Endothelial cell of umbilical vein (primary cell): ENCODE measurements at regions not wholly inside any gene's neighbourhood (a gene's known extent, or its start where the extent isn't known, plus 50 kb on each side); places are given as distances from the start of the nearest gene placed in this dataset.

ENCODE experiments used
- BruUV-seq: library from RNA; stranded (reverse); fragments of 400-500 nt; replicated peaks from 2 replicates; lab custom pipeline; 2021; lab: Mats Ljungman, UMichigan
- CTCF ChIA-PET: fragments of 300-600, 350-600 bp; sonication (Branson Sonifier 250); formaldehyde crosslinking; loops from one replicate; lab custom pipeline; 2021; ENCODE audit warnings: antibody characterized with exemption, inconsistent platforms; lab: Charles Lee
- POLR2A ChIA-PET: fragments of 300-600, 350-600 bp; sonication (Branson Sonifier 250); formaldehyde crosslinking; loops from one replicate; lab custom pipeline; 2021; ENCODE audit warnings: antibody characterized with exemption, inconsistent platforms; lab: Charles Lee
- DNase-seq: peaks from one replicate; pipeline ENCODE4 v3.0.0-alpha.2; 2011; ENCODE audit warnings: low read depth, low spot score
- FAIRE-seq: peaks from 2 replicates; lab custom pipeline; 2011; peaks lifted over from hg19 to GRCh38; lab: Jason Lieb, UNC
- H2AFZ ChIP-seq: 2 replicates; pipeline ENCODE4 v1.6.0; 2012; ENCODE audit warnings: low read depth, low read length, control low read depth, inconsistent platforms
- H3K27ac ChIP-seq: 2 replicates; pipeline ENCODE4 v1.5.1; 2011; ENCODE audit warnings: low read depth, mild to moderate bottlenecking, control low read depth, low read length, moderate library complexity; ENCODE audit not compliant: insufficient read depth
- H3K27me3 ChIP-seq, 2 experiments: 2 replicates each; pipeline versions ENCODE4 v1.6.0 to v1.6.1; 2011; ENCODE audit warnings: low read length in 2 of 2, mixed read lengths in 1 of 2; ENCODE audit not compliant: control insufficient read depth in 2 of 2, insufficient read depth in 2 of 2
- H3K36me3 ChIP-seq, 2 experiments: 2 replicates in 1 of 2; 3 replicates in 1 of 2; pipeline ENCODE4 v1.5.1; 2011; ENCODE audit warnings: low read length in 2 of 2, mild to moderate bottlenecking in 1 of 2, moderate library complexity in 1 of 2; ENCODE audit not compliant: control insufficient read depth in 2 of 2, insufficient read depth in 2 of 2; ENCODE audit errors: extremely low read depth in 1 of 2
- H3K4me1 ChIP-seq: 3 replicates; pipeline ENCODE4 v1.5.1; 2011; ENCODE audit warnings: mild to moderate bottlenecking, low read length; ENCODE audit not compliant: control insufficient read depth, insufficient read depth; ENCODE audit errors: extremely low read depth
- H3K4me2 ChIP-seq: 2 replicates; pipeline ENCODE4 v1.6.1; 2011; ENCODE audit warnings: low read length, control low read depth, mixed read lengths; ENCODE audit not compliant: insufficient read depth
- H3K4me3 ChIP-seq, 3 experiments: fragments of 200-600 bp in 1 of 3; sonication (generic), shearing (Covaris generic) in 1 of 3; replicated peaks in 1 of 3; 2 replicates each; pipeline ENCODE4 v1.5.1; 2011 to 2016; ENCODE audit warnings: control low read depth in 3 of 3, low read length in 3 of 3, mild to moderate bottlenecking in 2 of 3, inconsistent platforms in 1 of 3, low read depth in 1 of 3, moderate library complexity in 1 of 3; ENCODE audit not compliant: insufficient read depth in 1 of 3
- H3K79me2 ChIP-seq: 2 replicates; pipeline ENCODE4 v1.6.0; 2012; ENCODE audit warnings: low read length, inconsistent platforms; ENCODE audit not compliant: control insufficient read depth, insufficient read depth
- H3K9ac ChIP-seq: replicated peaks from 2 replicates; pipeline ENCODE3; 2011; ENCODE audit warnings: low read length, control low read depth; ENCODE audit not compliant: insufficient read depth; ENCODE audit errors: extremely low read depth
- H3K9me1 ChIP-seq: replicated peaks from 3 replicates; pipeline ENCODE4 v1.6.0; 2011; ENCODE audit warnings: mild to moderate bottlenecking, low read length; ENCODE audit not compliant: control insufficient read depth, insufficient read depth; ENCODE audit errors: extremely low read depth
- H3K9me3 ChIP-seq: replicated peaks from 2 replicates; pipeline ENCODE4 v1.5.1; 2012; ENCODE audit warnings: low read length, inconsistent platforms; ENCODE audit not compliant: control insufficient read depth, insufficient read depth
- H4K20me1 ChIP-seq: replicated peaks from 2 replicates; pipeline ENCODE3; 2011; ENCODE audit warnings: mild to moderate bottlenecking, low read length; ENCODE audit not compliant: control insufficient read depth, insufficient read depth; ENCODE audit errors: extremely low read depth
- CTCF ChIP-seq, 2 donors: IDR thresholded peaks; 1 replicate in 1 of 2; 2 replicates in 1 of 2; pipeline ENCODE4 v1.5.1; 2011; ENCODE audit warnings: low read length in 2 of 2, mild to moderate bottlenecking in 2 of 2, moderate library complexity in 2 of 2, control low read depth in 1 of 2, inconsistent platforms in 1 of 2, low read depth in 1 of 2; ENCODE audit not compliant: insufficient read depth in 1 of 2; ENCODE audit errors: extremely low read depth in 1 of 2
- EZH2 ChIP-seq: IDR thresholded peaks from 2 replicates; pipeline ENCODE4 v1.6.1; 2012; ENCODE audit warnings: borderline replicate concordance, low read depth, mild to moderate bottlenecking, moderate library complexity, low read length, inconsistent platforms; ENCODE audit not compliant: severe bottlenecking
- FOS ChIP-seq: IDR thresholded peaks from 2 replicates; pipeline ENCODE4 v1.6.1; 2011; ENCODE audit warnings: mild to moderate bottlenecking, low read length, moderate library complexity, borderline replicate concordance; ENCODE audit not compliant: insufficient read depth
- JUN ChIP-seq: IDR thresholded peaks from 2 replicates; pipeline ENCODE4 v1.6.1; 2011; ENCODE audit warnings: borderline replicate concordance, low read depth; ENCODE audit not compliant: insufficient read length, insufficient read depth
- MAX ChIP-seq: IDR thresholded peaks from 2 replicates; pipeline ENCODE4 v1.6.1; 2011; ENCODE audit not compliant: insufficient read depth, insufficient read length
- POLR2A ChIP-seq: IDR thresholded peaks from 2 replicates; pipeline ENCODE4 v1.6.1; 2012; ENCODE audit warnings: low read depth, mild to moderate bottlenecking, control low read depth, low read length
- POLR2AphosphoS5 ChIP-seq: IDR thresholded peaks from 2 replicates; pipeline ENCODE4 v1.6.1; 2012; ENCODE audit warnings: low read depth, mild to moderate bottlenecking, control low read depth, low read length, moderate library complexity; ENCODE audit not compliant: insufficient read depth
- dilution Hi-C: fragments of 300-500 bp; cut with MboI; formaldehyde crosslinking; loops from one replicate; pipeline ENCODE4 v1.15.0; 2019; ENCODE audit warnings: low sequenced_read_pairs; ENCODE audit not compliant: extremely low pct_ligation_motif_present
- intact Hi-C: fragments of 100-400 bp; cut with micrococcal nuclease; formaldehyde crosslinking; loops from one replicate; pipeline ENCODE4 v1.10.0; 2022

GRCh38 chr6:126722411-126722810 is 382.5 kb downstream of the CENPW start:
- no peaks in the 10 kb centered on the region for H3K27me3 ChIP-seq
- peaks cover 14% of the 10 kb centered on the region for H3K4me1 ChIP-seq
- H3K79me2 ChIP-seq: no peaks in the 10 kb centered on the region
- intact Hi-C loops (loop anchor here (5.0 kb wide), 1 partner anchor 195 kb away; no protein-coding TSS in a partner anchor), dilution Hi-C loops (no loop called here)
- no peaks in the 10 kb centered on the region for H3K9me3 ChIP-seq
- no peak overlapping the region for H3K9ac ChIP-seq
- ChIA-PET CTCF (interaction anchor here (1.0 to 1.6 kb wide), 2 partner anchors 18 to 469 kb away, joined by 3 read pairs; no protein-coding TSS in a partner anchor), POLR2A (no interaction called here)
- no peaks in the 10 kb centered on the region for H3K9me1 ChIP-seq
- DNase-seq (no peak), FAIRE-seq (no peak)
- no peak overlapping the region for H3K4me3 ChIP-seq
- H3K4me2 ChIP-seq: peak overlapping the region; percentile 19
- peak overlapping the region; percentile 63 for H2AFZ ChIP-seq
- no peak for TF ChIP-seq JUN
- TF ChIP-seq POLR2AphosphoS5: no peak
- TF ChIP-seq CTCF (IDR thresholded peaks at IDR 0.05; ENCODE audit: extremely low read depth in 1 of 2, insufficient read depth in 1 of 2, low read depth in 1 of 2, low read length in 2 of 2): no peak
- peak overlapping the region; percentile 72 for H3K27ac ChIP-seq
- BruUV-seq: no TSS peak
- H3K36me3 ChIP-seq: no peaks in the 10 kb centered on the region
- no peaks in the 10 kb centered on the region for H4K20me1 ChIP-seq

- CTCF ChIA-PET: no interaction called here
- Histone ChIP-seq H3K9me3 (no peaks in the 10 kb centered on the region), H3K27ac (no peak overlapping the region), H4K20me1 (no peaks in the 10 kb centered on the region), H3K4me2 (no peak overlapping the region), H3K9ac (no peak overlapping the region), H3K4me3 (no peak overlapping the region), H3K27me3 (no peaks in the 10 kb centered on the region), H3K4me1 (peaks cover 14% of the 10 kb centered on the region), H3K9me1 (no peaks in the 10 kb centered on the region), H3K36me3 (no peaks in the 10 kb centered on the region), H2AFZ (no peak overlapping the region), H3K79me2 (no peaks in the 10 kb centered on the region)
- DNase-seq (peak; percentile 18), FAIRE-seq (no peak)
- intact Hi-C loops: loop anchor here (5.0 kb wide), 1 partner anchor 194 kb away; no protein-coding TSS in a partner anchor
- dilution Hi-C loops: no loop called here
- TF ChIP-seq EZH2 (no peak), POLR2A (no peak), MAX (no peak), FOS (peak; percentile 5)
- POLR2A ChIA-PET: no interaction called here
- no TSS peak for BruUV-seq
These were observed 383.7 kb downstream of the CENPW start for GRCh38 chr6:126723541-126724170.
